ENCODE measurements at regions not wholly inside any gene's neighbourhood (a gene's known extent, or its start where the extent isn't known, plus 50 kb on each side); places are given as distances from the start of the nearest gene placed in this dataset.

DNA sequence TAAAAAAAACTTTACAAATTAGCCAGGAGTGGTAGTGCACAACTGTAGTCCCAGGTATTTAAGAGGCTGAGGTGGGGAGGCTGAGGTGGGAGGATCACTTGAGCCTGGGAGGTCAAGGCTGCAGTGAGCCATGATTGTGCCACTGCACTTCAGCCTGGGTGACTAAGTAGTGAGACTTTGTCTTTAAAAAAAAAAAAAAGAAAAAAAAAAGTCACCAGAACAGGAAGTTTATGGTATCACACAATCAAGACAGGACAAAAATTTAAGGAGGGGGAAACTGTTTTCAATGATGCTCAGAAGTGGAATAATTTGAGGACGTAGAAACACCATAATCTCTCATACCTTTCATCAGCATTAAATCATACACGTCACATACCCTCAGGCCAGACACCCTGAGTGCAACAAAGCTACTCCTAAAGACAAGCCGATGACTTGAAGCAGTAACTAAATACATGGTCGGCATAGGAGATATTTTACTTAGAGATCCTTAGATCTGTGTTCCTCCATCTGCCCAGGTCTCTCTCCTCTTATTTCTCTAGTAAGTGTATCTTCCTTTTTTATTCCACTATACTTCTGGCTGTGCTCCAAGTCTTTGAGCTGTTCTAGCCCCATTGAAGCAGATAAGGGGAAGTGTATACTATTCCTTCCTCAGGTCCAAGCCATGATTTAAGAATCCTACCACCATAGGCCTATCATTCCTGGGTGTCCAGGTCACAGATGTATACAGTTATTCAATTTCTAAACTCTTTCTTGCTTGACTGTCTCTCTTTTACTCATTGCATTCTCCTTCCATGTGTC lies 91.3 kb upstream of the APC start:
- no peaks in the 10 kb centered on the region for H3K4me1 ChIP-seq (ENCODE audit: control insufficient read depth in 1 of 2, insufficient read depth in 2 of 2, low read length in 2 of 2)
- H3K27ac ChIP-seq (ENCODE audit: low read length) = no peak overlapping the region
- H3K36me3 ChIP-seq (ENCODE audit: control insufficient read depth in 1 of 2, insufficient read depth in 2 of 2, low read length in 2 of 2) = no peaks in the 10 kb centered on the region
- no peak overlapping the region for H3K4me3 ChIP-seq (ENCODE audit: low read depth in 1 of 2, low read length in 2 of 2)
- no peaks in the 10 kb centered on the region for H3K27me3 ChIP-seq (ENCODE audit: low read depth, low read length)
- no peaks in the 10 kb centered on the region for H3K9me3 ChIP-seq (ENCODE audit: control insufficient read depth in 1 of 2, low read length in 2 of 2)

DNA sequence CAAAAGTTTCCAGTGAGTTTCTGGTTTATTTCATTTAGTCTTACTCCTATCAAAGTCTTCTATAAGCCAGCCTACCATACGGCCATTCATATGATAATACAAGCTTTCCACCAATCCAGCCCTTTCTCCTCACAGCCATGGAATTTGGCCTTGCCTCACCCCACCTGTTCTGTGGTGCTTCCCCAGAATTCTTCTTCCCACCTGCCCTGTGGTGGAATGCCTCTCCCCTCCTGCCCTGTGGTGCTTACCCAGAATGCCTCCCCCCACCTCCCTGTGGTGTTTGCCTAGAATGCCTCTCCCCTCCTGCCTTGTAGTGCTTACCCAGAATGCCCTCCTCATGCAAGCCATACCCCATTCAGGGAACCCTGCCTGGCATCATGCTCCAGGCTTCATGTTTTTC lies 90.3 kb upstream of the APC start:
- no peaks in the 10 kb centered on the region for H3K36me3 ChIP-seq (ENCODE audit: control insufficient read depth in 1 of 2, insufficient read depth in 2 of 2, low read length in 2 of 2)
- H3K27me3 ChIP-seq (ENCODE audit: low read depth, low read length) = no peaks in the 10 kb centered on the region
- H3K4me3 ChIP-seq (ENCODE audit: low read depth in 1 of 2, low read length in 2 of 2) = no peak overlapping the region
- no peak overlapping the region for H3K27ac ChIP-seq (ENCODE audit: low read length)
- H3K4me1 ChIP-seq (ENCODE audit: control insufficient read depth in 1 of 2, insufficient read depth in 2 of 2, low read length in 2 of 2) = no peaks in the 10 kb centered on the region
- no peaks in the 10 kb centered on the region for H3K9me3 ChIP-seq (ENCODE audit: control insufficient read depth in 1 of 2, low read length in 2 of 2)

DNA sequence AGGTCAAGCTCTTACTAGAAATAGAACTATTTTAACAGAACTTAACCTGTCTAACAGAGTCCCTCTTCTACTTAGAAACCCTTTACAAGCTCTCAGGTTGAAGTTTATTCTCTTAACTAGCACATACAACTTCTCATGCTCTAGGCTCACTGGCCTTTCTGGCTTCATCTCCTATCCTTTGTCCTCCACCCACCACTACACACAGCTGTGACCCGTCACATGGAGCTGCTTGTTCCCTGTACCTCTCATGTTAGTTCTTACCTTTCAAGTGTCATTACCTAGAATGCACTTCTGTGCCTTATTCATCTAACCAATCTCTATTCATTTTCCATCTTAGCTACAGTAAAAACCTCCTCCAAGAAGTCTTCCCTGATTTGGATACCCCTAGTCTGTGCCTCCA lies 89.4 kb upstream of the APC start:
- Histone ChIP-seq H3K4me3 (ENCODE audit: low read depth in 1 of 2, low read length in 2 of 2) (no peak overlapping the region), H3K27me3 (ENCODE audit: low read depth, low read length) (no peaks in the 10 kb centered on the region), H3K4me1 (ENCODE audit: control insufficient read depth in 1 of 2, insufficient read depth in 2 of 2, low read length in 2 of 2) (peaks cover 0 to 2% of the 10 kb centered on the region in 2 donors), H3K36me3 (ENCODE audit: control insufficient read depth in 1 of 2, insufficient read depth in 2 of 2, low read length in 2 of 2) (no peaks in the 10 kb centered on the region), H3K27ac (ENCODE audit: low read length) (no peak overlapping the region), H3K9me3 (ENCODE audit: control insufficient read depth in 1 of 2, low read length in 2 of 2) (no peaks in the 10 kb centered on the region)

DNA sequence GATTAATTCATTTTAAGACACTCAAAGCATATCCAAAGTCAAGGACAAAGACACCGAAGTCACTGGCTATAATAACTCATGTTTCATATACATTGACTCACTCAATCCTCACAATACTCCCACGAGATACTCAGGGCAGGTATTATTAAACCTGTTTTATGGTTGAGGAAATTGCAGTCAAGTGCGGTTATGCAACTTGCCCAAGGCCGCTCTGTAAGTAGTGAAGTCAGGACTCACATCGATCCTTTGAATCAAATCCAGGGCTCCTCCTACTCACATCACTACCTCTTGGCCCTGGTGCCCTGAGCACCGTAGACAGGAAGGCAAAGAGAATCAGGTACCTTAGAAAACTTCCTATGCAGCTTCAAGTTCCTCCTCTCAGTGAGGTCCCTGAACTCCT lies 87.8 kb upstream of the APC start:
- H3K27ac ChIP-seq (ENCODE audit: low read length) = no peak overlapping the region
- no peaks in the 10 kb centered on the region for H3K27me3 ChIP-seq (ENCODE audit: low read depth, low read length)
- no peak overlapping the region for H3K4me3 ChIP-seq (ENCODE audit: low read depth in 1 of 2, low read length in 2 of 2)

DNA sequence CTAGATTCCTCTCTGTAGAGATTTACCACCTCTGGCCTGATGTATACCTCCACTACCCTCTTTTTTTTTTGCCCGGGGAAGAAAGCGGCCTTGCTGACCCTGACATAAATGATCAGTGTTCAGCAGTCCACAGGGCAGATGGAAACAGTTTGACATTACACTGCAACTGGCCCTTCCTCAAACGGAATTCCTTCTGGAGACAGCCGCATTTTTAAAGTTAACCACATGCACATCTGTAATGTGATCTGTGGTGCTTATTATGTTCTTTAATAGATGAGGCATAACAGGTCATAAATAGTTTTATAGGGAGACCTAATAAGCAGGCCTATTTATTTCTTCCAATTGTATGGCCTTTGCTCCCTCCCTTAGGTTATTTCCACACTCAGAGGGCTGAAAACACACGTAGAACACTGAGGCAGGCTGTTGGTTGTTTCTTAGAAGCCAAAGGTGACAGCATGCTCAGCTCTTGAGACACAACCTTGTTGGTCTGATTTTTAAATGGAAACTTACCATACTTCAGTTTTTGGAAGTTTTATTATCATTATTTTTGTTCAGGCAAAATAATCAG lies 84.0 kb upstream of the APC start:
- H3K9me3 ChIP-seq (ENCODE audit: control insufficient read depth in 1 of 2, low read length in 2 of 2) = no peaks in the 10 kb centered on the region
- peaks cover 0 to 10% of the 10 kb centered on the region in 2 donors for H3K4me1 ChIP-seq (ENCODE audit: control insufficient read depth in 1 of 2, insufficient read depth in 2 of 2, low read length in 2 of 2)
- H3K27ac ChIP-seq (ENCODE audit: low read length) = no peak overlapping the region
- H3K4me3 ChIP-seq (ENCODE audit: low read depth in 1 of 2, low read length in 2 of 2) = no peak overlapping the region
- H3K27me3 ChIP-seq (ENCODE audit: low read depth, low read length) = no peaks in the 10 kb centered on the region
- H3K36me3 ChIP-seq (ENCODE audit: control insufficient read depth in 1 of 2, insufficient read depth in 2 of 2, low read length in 2 of 2) = no peaks in the 10 kb centered on the region

More for the DNA sequence above, 87.8 kb upstream of the APC start:
- Histone ChIP-seq H3K36me3 (ENCODE audit: control insufficient read depth in 1 of 2, insufficient read depth in 2 of 2, low read length in 2 of 2) (no peaks in the 10 kb centered on the region), H3K4me1 (ENCODE audit: control insufficient read depth in 1 of 2, insufficient read depth in 2 of 2, low read length in 2 of 2) (peaks cover 0 to 10% of the 10 kb centered on the region in 2 donors), H3K9me3 (ENCODE audit: control insufficient read depth in 1 of 2, low read length in 2 of 2) (no peaks in the 10 kb centered on the region)

DNA sequence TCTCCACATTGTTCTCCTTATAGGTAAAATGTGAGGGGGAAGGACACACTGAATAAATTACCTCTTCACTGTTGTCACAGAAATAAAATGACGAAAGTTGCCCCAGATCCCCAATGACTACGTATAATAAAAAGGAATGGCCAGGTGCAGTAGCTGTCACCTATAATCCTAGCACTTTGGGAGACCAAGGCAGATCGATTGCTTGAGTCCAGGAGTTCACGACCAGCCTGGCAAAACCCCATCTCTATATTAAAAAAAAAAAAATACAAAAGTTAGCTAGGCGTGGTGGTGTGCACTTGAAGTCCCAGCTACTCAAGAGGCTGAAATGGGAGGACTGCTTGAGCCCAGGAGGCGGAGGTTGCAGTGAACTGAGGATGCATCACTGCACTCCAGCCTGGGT lies 82.2 kb upstream of the APC start:
- peaks cover 0 to 10% of the 10 kb centered on the region in 2 donors for H3K4me1 ChIP-seq (ENCODE audit: control insufficient read depth in 1 of 2, insufficient read depth in 2 of 2, low read length in 2 of 2)
- no peak overlapping the region for H3K4me3 ChIP-seq (ENCODE audit: low read depth in 1 of 2, low read length in 2 of 2)
- no peaks in the 10 kb centered on the region for H3K9me3 ChIP-seq (ENCODE audit: control insufficient read depth in 1 of 2, low read length in 2 of 2)

DNA sequence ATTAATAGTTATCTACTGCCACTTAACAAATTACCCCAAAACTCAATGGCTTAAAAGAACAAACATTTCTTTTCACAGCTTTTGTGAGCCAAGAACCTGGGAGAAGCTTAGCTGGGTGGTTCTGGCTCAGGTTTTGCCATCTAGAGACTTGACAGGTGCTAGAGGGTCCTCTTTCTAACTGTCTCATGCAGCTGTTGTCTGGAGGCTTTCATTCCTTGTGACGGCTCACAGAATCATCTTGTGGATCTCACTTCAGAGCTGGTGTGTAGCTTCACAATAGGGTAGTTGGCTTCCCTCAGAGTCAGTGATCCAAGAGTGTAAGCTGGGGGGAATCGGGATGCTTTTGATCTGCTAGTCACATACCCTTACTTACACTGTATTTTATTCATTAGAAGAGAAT lies 81.2 kb upstream of the APC start:
- H3K27ac ChIP-seq (ENCODE audit: low read length) = no peak overlapping the region
- H3K4me3 ChIP-seq (ENCODE audit: low read depth in 1 of 2, low read length in 2 of 2) = no peak overlapping the region
- H3K36me3 ChIP-seq (ENCODE audit: control insufficient read depth in 1 of 2, insufficient read depth in 2 of 2, low read length in 2 of 2) = no peaks in the 10 kb centered on the region
- H3K4me1 ChIP-seq (ENCODE audit: control insufficient read depth in 1 of 2, insufficient read depth in 2 of 2, low read length in 2 of 2) = peaks cover 0 to 10% of the 10 kb centered on the region in 2 donors
- no peaks in the 10 kb centered on the region for H3K9me3 ChIP-seq (ENCODE audit: control insufficient read depth in 1 of 2, low read length in 2 of 2)
- H3K27me3 ChIP-seq (ENCODE audit: low read depth, low read length) = no peaks in the 10 kb centered on the region

More for the DNA sequence above, 82.2 kb upstream of the APC start:
- H3K36me3 ChIP-seq (ENCODE audit: control insufficient read depth in 1 of 2, insufficient read depth in 2 of 2, low read length in 2 of 2) = no peaks in the 10 kb centered on the region
- H3K27ac ChIP-seq (ENCODE audit: low read length) = no peak overlapping the region
- no peaks in the 10 kb centered on the region for H3K27me3 ChIP-seq (ENCODE audit: low read depth, low read length)

DNA sequence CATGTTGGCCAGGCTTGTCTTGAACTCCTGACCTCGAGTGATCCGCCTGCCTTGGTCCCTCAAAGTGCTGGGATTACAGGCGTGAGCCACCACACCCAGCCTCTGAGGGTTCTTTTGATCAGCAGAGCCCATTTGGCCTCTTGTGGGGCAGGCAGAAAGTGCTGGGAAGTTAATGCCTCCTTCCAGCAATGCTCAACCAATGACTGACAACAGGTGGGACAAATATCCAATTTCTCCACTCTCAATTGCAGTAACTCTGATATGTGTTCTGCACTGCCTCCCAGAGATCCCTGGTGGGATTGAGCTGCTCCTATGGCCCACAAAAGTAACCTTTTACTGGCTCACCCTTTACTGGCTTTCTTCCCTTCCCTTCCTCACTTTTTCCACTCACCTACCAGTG lies 79.9 kb upstream of the APC start:
- Histone ChIP-seq H3K4me3 (ENCODE audit: low read depth in 1 of 2, low read length in 2 of 2) (no peak overlapping the region), H3K27me3 (ENCODE audit: low read depth, low read length) (no peaks in the 10 kb centered on the region), H3K36me3 (ENCODE audit: control insufficient read depth in 1 of 2, insufficient read depth in 2 of 2, low read length in 2 of 2) (no peaks in the 10 kb centered on the region), H3K27ac (ENCODE audit: low read length) (no peak overlapping the region), H3K4me1 (ENCODE audit: control insufficient read depth in 1 of 2, insufficient read depth in 2 of 2, low read length in 2 of 2) (peaks cover 0 to 10% of the 10 kb centered on the region in 2 donors), H3K9me3 (ENCODE audit: control insufficient read depth in 1 of 2, low read length in 2 of 2) (no peaks in the 10 kb centered on the region)

DNA sequence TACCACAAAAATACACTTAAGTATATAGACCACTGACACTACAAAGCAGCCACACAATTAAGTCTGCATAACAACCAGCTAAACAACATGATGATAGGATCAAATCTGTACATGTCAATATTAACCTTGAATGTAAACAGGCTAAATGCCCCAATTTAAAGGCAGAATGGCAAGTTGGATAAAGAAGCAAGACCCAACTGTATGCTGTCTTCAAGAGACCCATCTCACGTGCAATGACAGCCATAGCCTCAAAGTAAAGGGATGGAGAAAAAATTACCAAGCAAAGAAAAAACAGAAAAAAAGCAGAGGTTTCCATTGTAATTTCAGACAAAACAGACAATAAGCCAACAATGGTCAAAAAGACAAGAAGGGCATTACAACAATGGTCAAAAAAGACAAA lies 77.3 kb upstream of the APC start:
- Histone ChIP-seq H3K9me3 (ENCODE audit: control insufficient read depth in 1 of 2, low read length in 2 of 2) (no peaks in the 10 kb centered on the region), H3K4me1 (ENCODE audit: control insufficient read depth in 1 of 2, insufficient read depth in 2 of 2, low read length in 2 of 2) (no peaks in the 10 kb centered on the region), H3K27me3 (ENCODE audit: low read depth, low read length) (no peaks in the 10 kb centered on the region), H3K27ac (ENCODE audit: low read length) (no peak overlapping the region), H3K4me3 (ENCODE audit: low read depth in 1 of 2, low read length in 2 of 2) (no peak overlapping the region), H3K36me3 (ENCODE audit: control insufficient read depth in 1 of 2, insufficient read depth in 2 of 2, low read length in 2 of 2) (no peaks in the 10 kb centered on the region)

DNA sequence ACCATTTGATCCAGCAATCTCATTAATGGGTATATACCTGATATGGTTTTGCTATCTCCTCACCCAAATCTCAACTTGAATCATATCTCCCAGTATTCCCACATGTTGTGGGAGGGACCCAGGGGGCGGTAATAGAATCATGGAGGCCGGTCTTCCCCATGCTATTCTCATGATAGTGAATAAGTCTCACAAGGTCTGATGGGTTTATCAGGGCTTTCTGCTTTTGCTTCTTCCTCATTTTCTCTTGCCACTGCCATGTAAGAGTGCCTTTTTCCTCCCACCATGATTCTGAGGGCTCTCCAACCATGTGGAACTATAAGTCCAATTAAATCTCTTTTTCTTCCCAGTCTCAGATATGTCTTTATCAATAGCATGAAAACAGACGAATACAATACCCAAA lies 74.5 kb upstream of the APC start:
- Histone ChIP-seq H3K36me3 (ENCODE audit: control insufficient read depth in 1 of 2, insufficient read depth in 2 of 2, low read length in 2 of 2) (no peaks in the 10 kb centered on the region), H3K4me1 (ENCODE audit: control insufficient read depth in 1 of 2, insufficient read depth in 2 of 2, low read length in 2 of 2) (no peaks in the 10 kb centered on the region), H3K27ac (ENCODE audit: low read length) (no peak overlapping the region), H3K27me3 (ENCODE audit: low read depth, low read length) (no peaks in the 10 kb centered on the region), H3K9me3 (ENCODE audit: control insufficient read depth in 1 of 2, low read length in 2 of 2) (no peaks in the 10 kb centered on the region), H3K4me3 (ENCODE audit: low read depth in 1 of 2, low read length in 2 of 2) (no peak overlapping the region)

DNA sequence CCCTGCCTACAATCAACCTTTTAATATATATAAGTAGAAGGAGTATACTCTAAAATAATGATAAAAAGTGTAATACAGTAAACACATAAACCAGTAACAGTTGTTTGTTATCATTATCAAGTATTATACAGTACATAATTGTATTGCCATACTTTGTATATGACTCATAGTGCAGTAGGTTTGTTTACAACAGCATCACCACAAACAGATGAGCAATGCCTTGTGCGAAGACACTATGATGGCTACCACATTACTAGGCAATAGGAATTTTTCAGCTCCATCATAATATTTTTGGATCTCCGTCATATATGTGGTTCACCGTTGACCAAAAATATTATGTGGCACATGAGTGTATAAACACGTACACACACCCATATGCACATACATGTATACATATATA lies 69.7 kb upstream of the APC start:
- no peaks in the 10 kb centered on the region for H3K9me3 ChIP-seq (ENCODE audit: control insufficient read depth in 1 of 2, low read length in 2 of 2)
- H3K4me3 ChIP-seq (ENCODE audit: low read depth in 1 of 2, low read length in 2 of 2) = no peak overlapping the region
- no peaks in the 10 kb centered on the region for H3K36me3 ChIP-seq (ENCODE audit: control insufficient read depth in 1 of 2, insufficient read depth in 2 of 2, low read length in 2 of 2)
- no peaks in the 10 kb centered on the region for H3K4me1 ChIP-seq (ENCODE audit: control insufficient read depth in 1 of 2, insufficient read depth in 2 of 2, low read length in 2 of 2)
- H3K27me3 ChIP-seq (ENCODE audit: low read depth, low read length) = no peaks in the 10 kb centered on the region
- H3K27ac ChIP-seq (ENCODE audit: low read length) = no peak overlapping the region

DNA sequence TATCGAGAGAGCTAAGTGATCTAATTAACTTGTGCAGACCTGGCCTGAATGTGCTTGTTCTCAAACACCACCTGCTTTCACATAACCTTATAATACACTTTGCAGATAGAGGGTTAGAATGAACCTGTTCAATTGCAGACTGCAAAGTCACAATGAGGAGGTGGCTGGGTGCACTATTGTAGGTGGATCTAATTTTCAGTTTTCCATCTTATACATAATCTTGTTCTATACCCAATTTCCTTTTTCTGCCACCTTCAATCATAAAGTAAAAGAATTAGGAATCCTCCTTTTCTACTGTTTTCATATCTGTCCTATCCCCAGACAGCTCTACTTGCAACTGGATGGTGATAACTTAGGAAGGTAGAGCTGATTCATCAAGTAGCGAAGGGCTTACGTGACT lies 68.8 kb upstream of the APC start:
- no peaks in the 10 kb centered on the region for H3K36me3 ChIP-seq (ENCODE audit: control insufficient read depth in 1 of 2, insufficient read depth in 2 of 2, low read length in 2 of 2)
- no peaks in the 10 kb centered on the region for H3K4me1 ChIP-seq (ENCODE audit: control insufficient read depth in 1 of 2, insufficient read depth in 2 of 2, low read length in 2 of 2)
- H3K9me3 ChIP-seq (ENCODE audit: control insufficient read depth in 1 of 2, low read length in 2 of 2) = no peaks in the 10 kb centered on the region
- no peaks in the 10 kb centered on the region for H3K27me3 ChIP-seq (ENCODE audit: low read depth, low read length)
- H3K4me3 ChIP-seq (ENCODE audit: low read depth in 1 of 2, low read length in 2 of 2) = no peak overlapping the region
- H3K27ac ChIP-seq (ENCODE audit: low read length) = no peak overlapping the region
